Stomach (tissue), 8 donors: ENCODE measurements at regions not wholly inside any gene's neighbourhood (a gene's known extent, or its start where the extent isn't known, plus 50 kb on each side); places are given as distances from the start of the nearest gene placed in this dataset.

Source experiments
- DNase-seq, 2 donors: peaks; one replicate each; pipeline versions ENCODE4 v3.0.0 to v3.0.0-alpha.2; 2013 to 2019
- H3K27ac ChIP-seq, 5 donors: fragments of 200-600 bp in 4 of 5; sonication (generic) in 4 of 5; one replicate each; pipeline ENCODE4 v1.5.1; 2013 to 2019; ENCODE audit warnings: mild to moderate bottlenecking in 1 of 5, moderate library complexity in 1 of 5
- H3K27me3 ChIP-seq, 3 donors: fragments of 200-600 bp; sonication (generic); one replicate each; pipeline ENCODE4 v1.5.1; 2017 to 2019; ENCODE audit warnings: mixed run types in 1 of 3
- H3K36me3 ChIP-seq, 4 donors: fragments of 200-600 bp; sonication (generic); 1 replicate in 3 of 4; 2 replicates in 1 of 4; pipeline ENCODE4 v1.5.1; 2016 to 2019
- H3K4me1 ChIP-seq, 4 donors: fragments of 200-600 bp; sonication (generic); one replicate each; pipeline ENCODE4 v1.5.1; 2016 to 2019
- H3K4me3 ChIP-seq, 4 donors: fragments of 200-600 bp; sonication (generic) in 3 of 4; one replicate each; pipeline ENCODE4 v1.5.1; 2016 to 2019; ENCODE audit warnings: mild to moderate bottlenecking in 1 of 4
- H3K9me3 ChIP-seq, 4 donors: fragments of 200-600 bp; sonication (generic); one replicate each; pipeline ENCODE4 v1.5.1; 2016 to 2019
- EP300 ChIP-seq: sonication (generic); formaldehyde crosslinking; IDR thresholded peaks from one replicate; pipeline ENCODE4 v1.6.1; 2017; ENCODE audit warnings: antibody characterized with exemption
- POLR2A ChIP-seq, 4 donors: fragments of 450-650 bp; IDR thresholded peaks; one replicate each; pipeline ENCODE4 v1.6.1; 2016; ENCODE audit warnings: antibody characterized with exemption in 4 of 4, control low read depth in 2 of 4, mild to moderate bottlenecking in 1 of 4, moderate library complexity in 1 of 4
- POLR2AphosphoS5 ChIP-seq, 3 donors: sonication (generic); formaldehyde crosslinking; IDR thresholded peaks; one replicate each; pipeline ENCODE4 v1.6.1; 2016; ENCODE audit warnings: antibody characterized with exemption in 3 of 3
- WGBS, 5 donors: extraction: QIAGEN DNeasy Blood & Tissue Kit in 3 of 5; methylation state at CpG; one replicate each; pipeline versions ENCODE4 v1.1.5 to v1.1.7; 2013 to 2018; 5-methylcytosine and 5-hydroxymethylcytosine counted together
- intact Hi-C: fragments of 100-400 bp; cut with DNase I; formaldehyde crosslinking; loops from one replicate; pipeline ENCODE4 v1.15.1; 2023; ENCODE audit warnings: low total_unique reads
- TF ChIP-seq, protein P1 (sequence below), 7 experiments: fragments of 450-650 bp in 4 of 7; fragments of 200-600 bp in 3 of 7; sonication (generic) in 3 of 7; IDR thresholded peaks; one replicate each; pipeline ENCODE4 v1.5.1; 2016 to 2019; ENCODE audit warnings: antibody characterized with exemption in 7 of 7, control low read depth in 2 of 7, mild to moderate bottlenecking in 1 of 7
- donor health status: healthy with polysubstance abuse.
- donor health status: Bipolar disorder and iron deficiency.
- donor health status: healthy.

DNA sequence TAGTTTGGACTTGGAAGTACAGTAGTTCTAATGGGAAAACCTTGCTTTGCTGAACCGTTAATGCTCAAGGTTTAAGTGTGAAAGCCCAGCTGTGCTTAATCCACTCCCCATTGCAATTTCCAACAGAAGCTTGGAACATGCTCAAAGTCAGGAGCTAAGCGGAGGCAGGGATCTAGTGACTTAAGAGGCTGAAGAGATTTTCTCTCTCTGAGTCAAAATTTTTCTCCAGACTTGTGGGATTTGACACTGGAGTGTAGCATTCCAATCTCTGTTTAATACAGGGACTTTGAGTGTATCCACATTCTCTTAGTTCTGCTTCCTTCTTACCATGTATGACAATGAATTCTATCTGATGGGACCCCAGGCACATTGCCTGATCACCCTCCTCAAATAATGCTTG, 471.8 kb downstream of the KIF4B start:
- H3K36me3 ChIP-seq = no peaks in the 10 kb centered on the region
- WGBS, 5 donors = 31 to 58% (median 48%) methylated on average over 2 of the region's 2 CpGs
- intact Hi-C loops = no loop called here

DNA sequence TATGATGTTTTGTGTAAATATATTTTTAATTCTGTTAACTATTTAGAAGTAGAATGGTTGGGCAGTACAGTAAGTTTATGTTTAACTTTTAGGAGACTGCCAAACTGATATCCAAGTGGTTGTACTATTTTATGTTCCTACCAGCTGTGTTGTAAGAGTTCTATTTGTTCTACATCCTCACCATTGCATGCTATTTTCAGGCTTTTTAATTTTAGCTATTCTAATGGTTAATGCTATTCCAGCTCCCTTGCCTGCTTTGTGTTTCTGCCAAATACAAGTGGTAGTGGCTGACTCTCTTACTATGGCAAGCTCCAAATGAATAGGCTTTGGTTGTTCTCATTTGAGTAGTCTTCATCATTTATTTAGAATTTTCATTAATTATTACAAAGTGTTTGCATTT, 476.4 kb downstream of the KIF4B start:
- TF ChIP-seq EP300 (no peak), POLR2A (IDR thresholded peaks at IDR 0.05) (no peak), POLR2AphosphoS5 (IDR thresholded peaks at IDR 0.05) (no peak)
- Histone ChIP-seq H3K36me3 (no peaks in the 10 kb centered on the region), H3K27ac (no peak overlapping the region), H3K4me3 (no peak overlapping the region), H3K9me3 (no peaks in the 10 kb centered on the region), H3K27me3 (no peaks in the 10 kb centered on the region), H3K4me1 (no peaks in the 10 kb centered on the region)
- intact Hi-C loops = no loop called here
- no peak for DNase-seq

More for the DNA sequence above, 471.8 kb downstream of the KIF4B start:
- Histone ChIP-seq H3K9me3 (no peaks in the 10 kb centered on the region), H3K27me3 (no peaks in the 10 kb centered on the region), H3K27ac (no peak overlapping the region), H3K4me1 (no peaks in the 10 kb centered on the region), H3K4me3 (no peak overlapping the region)
- peak in 1 of 2 donors; percentile 69 for DNase-seq
- TF ChIP-seq, protein P1, sequence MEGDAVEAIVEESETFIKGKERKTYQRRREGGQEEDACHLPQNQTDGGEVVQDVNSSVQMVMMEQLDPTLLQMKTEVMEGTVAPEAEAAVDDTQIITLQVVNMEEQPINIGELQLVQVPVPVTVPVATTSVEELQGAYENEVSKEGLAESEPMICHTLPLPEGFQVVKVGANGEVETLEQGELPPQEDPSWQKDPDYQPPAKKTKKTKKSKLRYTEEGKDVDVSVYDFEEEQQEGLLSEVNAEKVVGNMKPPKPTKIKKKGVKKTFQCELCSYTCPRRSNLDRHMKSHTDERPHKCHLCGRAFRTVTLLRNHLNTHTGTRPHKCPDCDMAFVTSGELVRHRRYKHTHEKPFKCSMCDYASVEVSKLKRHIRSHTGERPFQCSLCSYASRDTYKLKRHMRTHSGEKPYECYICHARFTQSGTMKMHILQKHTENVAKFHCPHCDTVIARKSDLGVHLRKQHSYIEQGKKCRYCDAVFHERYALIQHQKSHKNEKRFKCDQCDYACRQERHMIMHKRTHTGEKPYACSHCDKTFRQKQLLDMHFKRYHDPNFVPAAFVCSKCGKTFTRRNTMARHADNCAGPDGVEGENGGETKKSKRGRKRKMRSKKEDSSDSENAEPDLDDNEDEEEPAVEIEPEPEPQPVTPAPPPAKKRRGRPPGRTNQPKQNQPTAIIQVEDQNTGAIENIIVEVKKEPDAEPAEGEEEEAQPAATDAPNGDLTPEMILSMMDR (IDR thresholded peaks at IDR 0.05) = no peak
- no peak for TF ChIP-seq EP300
- no peak for TF ChIP-seq POLR2AphosphoS5 (IDR thresholded peaks at IDR 0.05)
- TF ChIP-seq POLR2A (IDR thresholded peaks at IDR 0.05) = no peak

DNA sequence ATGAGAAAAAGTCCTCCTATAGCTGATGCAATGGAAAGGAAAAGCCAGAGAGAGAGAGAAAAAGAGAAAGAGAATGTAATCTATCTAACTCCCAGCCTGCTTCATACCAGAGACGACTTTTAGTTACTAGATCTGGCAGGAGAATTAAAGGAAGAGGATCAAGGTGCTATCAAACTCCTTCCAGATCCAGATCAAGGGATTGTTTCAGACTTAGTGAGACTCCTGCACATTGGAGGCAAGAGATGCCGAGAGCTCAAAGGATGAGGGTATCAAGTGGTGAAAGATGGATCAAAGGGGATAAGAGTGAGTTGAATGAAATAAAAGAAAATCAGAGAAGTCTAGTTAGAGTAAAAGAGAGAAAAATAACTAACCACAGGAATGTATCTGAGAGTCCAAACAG, 478.6 kb downstream of the KIF4B start:
- WGBS, 5 donors = 69 to 84% (median 75%) methylated on average over 2 of the region's 2 CpGs
- DNase-seq = no peak
- Histone ChIP-seq H3K9me3 (no peaks in the 10 kb centered on the region), H3K36me3 (no peaks in the 10 kb centered on the region), H3K27me3 (no peaks in the 10 kb centered on the region), H3K27ac (no peak overlapping the region), H3K4me3 (no peak overlapping the region), H3K4me1 (no peaks in the 10 kb centered on the region)
- intact Hi-C loops = no loop called here
- TF ChIP-seq POLR2AphosphoS5 (IDR thresholded peaks at IDR 0.05) (no peak), EP300 (no peak), POLR2A (IDR thresholded peaks at IDR 0.05) (no peak)
- TF ChIP-seq, protein P1 (IDR thresholded peaks at IDR 0.05) = no peak

DNA sequence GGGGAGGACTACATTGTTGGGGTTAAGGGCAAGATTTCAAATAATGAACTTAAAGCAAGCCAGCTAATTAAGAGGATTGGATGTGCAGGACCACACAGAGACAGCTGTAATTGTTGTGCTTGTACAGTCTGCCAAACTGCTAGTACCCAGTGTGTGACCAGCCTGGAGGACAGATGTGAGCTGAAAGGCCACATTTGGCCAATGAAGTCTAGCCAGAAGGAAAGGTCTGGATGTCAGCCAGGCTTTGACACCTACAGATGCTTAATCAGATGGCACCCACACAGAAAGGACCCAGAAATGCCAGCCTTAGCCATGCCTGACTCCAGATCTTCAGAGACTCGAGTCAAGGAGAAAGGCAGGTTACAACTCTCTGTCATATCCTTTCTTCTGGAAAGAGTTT, 491.1 kb downstream of the KIF4B start:
- no peak overlapping the region for H3K27ac ChIP-seq
- no peak for DNase-seq
- no peaks in the 10 kb centered on the region for H3K27me3 ChIP-seq
- H3K4me3 ChIP-seq = no peak overlapping the region
- no peaks in the 10 kb centered on the region for H3K9me3 ChIP-seq
- no peak for TF ChIP-seq POLR2AphosphoS5 (IDR thresholded peaks at IDR 0.05)
- TF ChIP-seq EP300 = no peak
- TF ChIP-seq, protein P1 (IDR thresholded peaks at IDR 0.05) = no peak
- TF ChIP-seq POLR2A (IDR thresholded peaks at IDR 0.05) = no peak
- WGBS, 5 donors = 42 to 90% (median 47%) methylated on average over 1 of the region's 1 CpG
- H3K4me1 ChIP-seq = no peaks in the 10 kb centered on the region
- intact Hi-C loops = no loop called here
- no peaks in the 10 kb centered on the region for H3K36me3 ChIP-seq

DNA sequence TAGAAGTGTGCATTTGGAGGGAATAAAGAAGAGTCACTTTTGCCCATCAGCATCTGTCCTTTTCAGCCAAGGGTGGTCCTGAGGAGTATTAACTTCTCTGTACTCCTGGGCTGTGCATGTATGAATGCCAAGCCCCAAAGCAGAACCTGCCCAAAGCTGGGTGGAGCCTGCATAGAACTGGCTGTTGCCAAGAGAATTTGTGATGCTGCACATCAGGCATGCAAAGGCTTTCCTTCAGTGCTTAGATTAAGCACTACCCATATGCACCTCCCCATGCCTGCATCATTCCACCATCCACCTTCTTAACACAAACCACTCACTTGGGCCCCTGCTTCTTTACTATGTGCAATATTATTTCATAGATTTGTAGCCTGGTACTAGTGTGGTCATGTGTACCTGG, 493.8 kb downstream of the KIF4B start:
- no peak overlapping the region for H3K4me3 ChIP-seq
- no peaks in the 10 kb centered on the region for H3K36me3 ChIP-seq
- TF ChIP-seq POLR2A (IDR thresholded peaks at IDR 0.05) (no peak), EP300 (no peak), POLR2AphosphoS5 (IDR thresholded peaks at IDR 0.05) (no peak)
- TF ChIP-seq, protein P1 (IDR thresholded peaks at IDR 0.05) = no peak
- no peaks in the 10 kb centered on the region for H3K4me1 ChIP-seq
- intact Hi-C loops = no loop called here
- DNase-seq = no peak
- H3K27ac ChIP-seq = no peak overlapping the region
- no peaks in the 10 kb centered on the region for H3K9me3 ChIP-seq
- H3K27me3 ChIP-seq = no peaks in the 10 kb centered on the region
